Thyroid gland (tissue), 4 donors: ENCODE measurements at regions not wholly inside any gene's neighbourhood (a gene's known extent, or its start where the extent isn't known, plus 50 kb on each side); places are given as distances from the start of the nearest gene placed in this dataset.

Source experiments
- POLR2A ChIP-seq, 2 donors: fragments of 450-650 bp; IDR thresholded peaks; one replicate each; pipeline ENCODE4 v1.6.1; 2017; ENCODE audit warnings: antibody characterized with exemption in 2 of 2, mild to moderate bottlenecking in 2 of 2, moderate library complexity in 1 of 2
- TF ChIP-seq, protein P1 (sequence below), 6 experiments: fragments of 200-600 bp in 3 of 6; fragments of 450-650 bp in 3 of 6; sonication (generic) in 3 of 6; IDR thresholded peaks; one replicate each; pipeline ENCODE4 v1.5.1; 2016 to 2019; ENCODE audit warnings: antibody characterized with exemption in 6 of 6, mild to moderate bottlenecking in 2 of 6, inconsistent platforms in 1 of 6, moderate library complexity in 1 of 6

- TF ChIP-seq, protein P1, sequence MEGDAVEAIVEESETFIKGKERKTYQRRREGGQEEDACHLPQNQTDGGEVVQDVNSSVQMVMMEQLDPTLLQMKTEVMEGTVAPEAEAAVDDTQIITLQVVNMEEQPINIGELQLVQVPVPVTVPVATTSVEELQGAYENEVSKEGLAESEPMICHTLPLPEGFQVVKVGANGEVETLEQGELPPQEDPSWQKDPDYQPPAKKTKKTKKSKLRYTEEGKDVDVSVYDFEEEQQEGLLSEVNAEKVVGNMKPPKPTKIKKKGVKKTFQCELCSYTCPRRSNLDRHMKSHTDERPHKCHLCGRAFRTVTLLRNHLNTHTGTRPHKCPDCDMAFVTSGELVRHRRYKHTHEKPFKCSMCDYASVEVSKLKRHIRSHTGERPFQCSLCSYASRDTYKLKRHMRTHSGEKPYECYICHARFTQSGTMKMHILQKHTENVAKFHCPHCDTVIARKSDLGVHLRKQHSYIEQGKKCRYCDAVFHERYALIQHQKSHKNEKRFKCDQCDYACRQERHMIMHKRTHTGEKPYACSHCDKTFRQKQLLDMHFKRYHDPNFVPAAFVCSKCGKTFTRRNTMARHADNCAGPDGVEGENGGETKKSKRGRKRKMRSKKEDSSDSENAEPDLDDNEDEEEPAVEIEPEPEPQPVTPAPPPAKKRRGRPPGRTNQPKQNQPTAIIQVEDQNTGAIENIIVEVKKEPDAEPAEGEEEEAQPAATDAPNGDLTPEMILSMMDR (IDR thresholded peaks at IDR 0.05) = no peak
- TF ChIP-seq POLR2A (IDR thresholded peaks at IDR 0.05) = no peak
Measured at GRCh38 chr9:82130331-82131042, 141.9 kb downstream of the SPATA31D1 start.
